ENCODE measurements at regions not wholly inside any gene's neighbourhood (a gene's known extent, or its start where the extent isn't known, plus 50 kb on each side); places are given as distances from the start of the nearest gene placed in this dataset.

DNA sequence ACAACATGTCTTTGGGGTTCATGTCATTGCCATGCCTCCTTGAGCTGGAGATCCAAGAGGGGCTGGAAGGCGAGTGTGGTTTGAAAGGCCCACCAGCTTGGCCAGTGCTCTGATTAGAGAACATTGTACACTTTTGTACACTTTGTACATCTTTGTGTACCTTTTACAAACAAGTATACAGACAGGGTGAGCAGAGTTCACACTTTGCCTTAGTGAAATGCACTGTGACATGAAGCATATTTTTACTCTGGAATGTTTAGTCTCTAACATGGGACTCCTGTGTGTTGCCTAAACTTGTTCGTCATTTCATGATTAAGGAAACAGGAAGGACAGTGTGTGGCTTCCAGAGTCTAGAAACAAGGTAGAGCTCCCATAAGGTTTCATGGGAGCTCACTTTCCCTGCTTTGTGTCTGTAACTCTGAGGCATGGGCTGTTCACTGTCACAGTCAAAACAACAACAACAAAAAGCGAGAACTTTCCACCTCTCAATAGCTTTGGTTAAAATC lies 225.8 kb upstream of the SOX4 start:
- TF ChIP-seq, protein P1, sequence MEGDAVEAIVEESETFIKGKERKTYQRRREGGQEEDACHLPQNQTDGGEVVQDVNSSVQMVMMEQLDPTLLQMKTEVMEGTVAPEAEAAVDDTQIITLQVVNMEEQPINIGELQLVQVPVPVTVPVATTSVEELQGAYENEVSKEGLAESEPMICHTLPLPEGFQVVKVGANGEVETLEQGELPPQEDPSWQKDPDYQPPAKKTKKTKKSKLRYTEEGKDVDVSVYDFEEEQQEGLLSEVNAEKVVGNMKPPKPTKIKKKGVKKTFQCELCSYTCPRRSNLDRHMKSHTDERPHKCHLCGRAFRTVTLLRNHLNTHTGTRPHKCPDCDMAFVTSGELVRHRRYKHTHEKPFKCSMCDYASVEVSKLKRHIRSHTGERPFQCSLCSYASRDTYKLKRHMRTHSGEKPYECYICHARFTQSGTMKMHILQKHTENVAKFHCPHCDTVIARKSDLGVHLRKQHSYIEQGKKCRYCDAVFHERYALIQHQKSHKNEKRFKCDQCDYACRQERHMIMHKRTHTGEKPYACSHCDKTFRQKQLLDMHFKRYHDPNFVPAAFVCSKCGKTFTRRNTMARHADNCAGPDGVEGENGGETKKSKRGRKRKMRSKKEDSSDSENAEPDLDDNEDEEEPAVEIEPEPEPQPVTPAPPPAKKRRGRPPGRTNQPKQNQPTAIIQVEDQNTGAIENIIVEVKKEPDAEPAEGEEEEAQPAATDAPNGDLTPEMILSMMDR (IDR thresholded peaks at IDR 0.05): no peak
- no peak for TF ChIP-seq POLR2AphosphoS5 (IDR thresholded peaks at IDR 0.05; ENCODE audit: insufficient read depth in 1 of 2, low read depth in 1 of 2)
- TF ChIP-seq POLR2A (IDR thresholded peaks at IDR 0.05): no peak
